ENCODE measurements at regions not wholly inside any gene's neighbourhood (a gene's known extent, or its start where the extent isn't known, plus 50 kb on each side); places are given as distances from the start of the nearest gene placed in this dataset.
"Not testable (repeated sequence)": the region's sequence is repeated elsewhere in the genome, so short reads cannot be mapped to it uniquely, and the experiment has no call there.

- in situ Hi-C loops (cut with HindIII; ENCODE audit: low pct_unique_long_range_greater_than_20kb, low sequenced_read_pairs), result no loop called here
Observed at GRCh38 chr4:129246145-129246544, 150.2 kb downstream of the C4orf33 start.

GRCh38 chr4:129246910-129247461 lies 151.0 kb downstream of the C4orf33 start:
- no peak for DNase-seq (ENCODE audit: low read depth)
- in situ Hi-C loops (cut with HindIII; ENCODE audit: low pct_unique_long_range_greater_than_20kb, low sequenced_read_pairs), result no loop called here

More at GRCh38 chr4:129246145-129246544, 150.2 kb downstream of the C4orf33 start:
- no peak for DNase-seq (ENCODE audit: low read depth)

GRCh38 chr4:129248621-129249020 lies 152.7 kb downstream of the C4orf33 start:
- DNase-seq (ENCODE audit: low read depth), result no peak
- in situ Hi-C loops (cut with HindIII; ENCODE audit: low pct_unique_long_range_greater_than_20kb, low sequenced_read_pairs), result no loop called here

- no peak for DNase-seq (ENCODE audit: low read depth)
- in situ Hi-C loops (cut with HindIII; ENCODE audit: low pct_unique_long_range_greater_than_20kb, low sequenced_read_pairs), result no loop called here
Observed at GRCh38 chr4:129254126-129254525, 158.2 kb downstream of the C4orf33 start.

DNA sequence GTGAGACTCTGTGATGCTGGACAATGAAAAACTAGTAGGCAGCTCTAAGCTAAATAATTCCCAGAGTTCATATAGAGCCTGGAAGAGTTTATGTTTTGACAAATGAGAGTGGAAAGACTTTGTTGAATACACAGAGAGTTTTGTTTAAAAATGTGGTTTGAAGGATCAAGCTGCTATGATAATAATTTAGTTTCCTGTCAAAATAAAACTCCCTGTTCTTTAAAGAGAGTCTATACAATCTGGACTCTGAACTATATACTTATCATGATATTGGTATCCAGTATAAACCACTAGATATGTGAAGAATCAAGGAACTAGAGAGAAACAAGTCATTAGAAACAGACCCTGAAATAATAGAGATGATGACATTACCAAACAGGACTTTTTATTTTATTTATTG lies 158.6 kb downstream of the C4orf33 start:
- in situ Hi-C loops (cut with HindIII; ENCODE audit: low pct_unique_long_range_greater_than_20kb, low sequenced_read_pairs), result no loop called here
- DNase-seq (ENCODE audit: low read depth), result no peak

GRCh38 chr4:129261584-129261983 lies 165.6 kb downstream of the C4orf33 start:
- in situ Hi-C loops (cut with HindIII; ENCODE audit: low pct_unique_long_range_greater_than_20kb, low sequenced_read_pairs), result no loop called here
- DNase-seq (ENCODE audit: low read depth), result no peak

GRCh38 chr4:129264008-129264657 lies 168.2 kb downstream of the C4orf33 start:
- in situ Hi-C loops (cut with HindIII; ENCODE audit: low pct_unique_long_range_greater_than_20kb, low sequenced_read_pairs), result no loop called here
- DNase-seq (ENCODE audit: low read depth), result no peak

- DNase-seq (ENCODE audit: low read depth), result no peak
- in situ Hi-C loops (cut with HindIII; ENCODE audit: low pct_unique_long_range_greater_than_20kb, low sequenced_read_pairs), result no loop called here
Observed at GRCh38 chr4:129278868-129279267, 182.9 kb downstream of the C4orf33 start.

- no peak for DNase-seq (ENCODE audit: low read depth)
- in situ Hi-C loops (cut with HindIII; ENCODE audit: low pct_unique_long_range_greater_than_20kb, low sequenced_read_pairs), result no loop called here
Observed at GRCh38 chr4:129282293-129282692, 186.3 kb downstream of the C4orf33 start.

GRCh38 chr4:129292194-129292593 lies 196.2 kb downstream of the C4orf33 start:
- in situ Hi-C loops (cut with HindIII; ENCODE audit: low pct_unique_long_range_greater_than_20kb, low sequenced_read_pairs); DNase-seq (ENCODE audit: low read depth): not testable (repeated sequence)

- no peak for DNase-seq (ENCODE audit: low read depth)
- in situ Hi-C loops (cut with HindIII; ENCODE audit: low pct_unique_long_range_greater_than_20kb, low sequenced_read_pairs), result no loop called here
Observed at GRCh38 chr4:129314781-129315180, 218.8 kb downstream of the C4orf33 start.

DNA sequence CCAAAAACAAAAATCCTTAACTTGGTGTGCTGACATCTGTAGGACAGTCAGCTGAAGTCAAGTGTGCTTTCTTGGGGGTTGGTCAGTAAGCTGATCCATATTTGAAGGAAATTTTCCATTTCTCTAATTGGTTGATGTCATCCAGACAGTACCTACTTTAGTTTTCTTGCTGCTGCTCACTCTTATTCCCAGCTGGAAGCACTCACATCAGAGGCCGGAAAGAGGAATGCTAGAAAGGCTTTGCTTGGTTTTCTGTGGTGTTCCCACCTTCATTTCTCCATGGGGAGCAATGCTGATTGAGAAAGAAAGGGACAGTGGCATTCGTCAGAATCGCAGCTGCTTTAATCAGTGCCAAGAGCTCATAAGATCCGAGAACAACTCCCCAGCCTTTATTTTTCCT lies 227.0 kb downstream of the C4orf33 start:
- in situ Hi-C loops (cut with HindIII; ENCODE audit: low pct_unique_long_range_greater_than_20kb, low sequenced_read_pairs), result no loop called here
- no peak for DNase-seq (ENCODE audit: low read depth)

GRCh38 chr4:129323658-129324057 lies 227.7 kb downstream of the C4orf33 start:
- in situ Hi-C loops (cut with HindIII; ENCODE audit: low pct_unique_long_range_greater_than_20kb, low sequenced_read_pairs), result no loop called here
- DNase-seq (ENCODE audit: low read depth), result no peak

GRCh38 chr4:129326571-129327460 lies 230.9 kb downstream of the C4orf33 start:
- in situ Hi-C loops (cut with HindIII; ENCODE audit: low pct_unique_long_range_greater_than_20kb, low sequenced_read_pairs), result no loop called here
- no peak for DNase-seq (ENCODE audit: low read depth)

GRCh38 chr4:129327637-129328036 lies 231.7 kb downstream of the C4orf33 start:
- in situ Hi-C loops (cut with HindIII; ENCODE audit: low pct_unique_long_range_greater_than_20kb, low sequenced_read_pairs), result no loop called here
- DNase-seq (ENCODE audit: low read depth), result no peak

DNA sequence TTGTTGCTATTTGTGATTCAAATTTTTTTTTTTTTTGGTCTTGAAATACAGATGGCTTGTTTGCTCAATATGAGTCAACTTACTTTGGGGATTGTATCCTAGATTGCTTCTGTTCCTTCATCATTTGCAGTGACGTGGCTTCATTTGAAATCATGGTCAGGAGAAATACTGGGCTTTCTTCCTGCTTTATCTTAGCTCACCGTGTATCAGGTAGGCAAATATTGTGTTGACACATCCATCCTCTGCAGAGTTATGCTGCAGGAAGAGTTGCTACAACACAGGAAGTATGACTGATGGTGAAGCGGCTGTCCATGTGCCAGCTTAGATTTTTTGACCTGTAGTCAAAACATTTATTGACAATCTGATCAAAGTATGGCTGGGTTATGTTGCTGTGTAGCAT lies 232.2 kb downstream of the C4orf33 start:
- no peak for DNase-seq (ENCODE audit: low read depth)
- in situ Hi-C loops (cut with HindIII; ENCODE audit: low pct_unique_long_range_greater_than_20kb, low sequenced_read_pairs), result no loop called here

DNA sequence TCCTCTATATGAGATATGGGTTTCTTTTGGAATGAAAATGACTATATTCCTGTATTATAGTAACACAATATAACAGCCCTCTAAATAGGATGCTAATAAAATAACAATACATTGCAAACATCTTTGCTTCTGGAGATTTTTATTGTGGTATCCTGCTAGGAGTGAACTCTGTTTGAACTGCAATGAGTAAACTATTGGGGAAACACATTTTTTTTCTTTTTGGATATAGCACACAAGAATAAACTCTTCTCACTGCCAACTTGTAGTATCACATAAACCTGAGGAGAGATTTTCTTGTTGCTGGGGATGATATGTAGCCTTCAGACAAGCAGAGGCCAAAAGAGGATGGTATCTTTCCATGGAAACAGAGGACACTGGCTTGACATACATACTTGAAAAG lies 238.2 kb downstream of the C4orf33 start:
- in situ Hi-C loops (cut with HindIII; ENCODE audit: low pct_unique_long_range_greater_than_20kb, low sequenced_read_pairs), result no loop called here
- DNase-seq (ENCODE audit: low read depth), result no peak

DNA sequence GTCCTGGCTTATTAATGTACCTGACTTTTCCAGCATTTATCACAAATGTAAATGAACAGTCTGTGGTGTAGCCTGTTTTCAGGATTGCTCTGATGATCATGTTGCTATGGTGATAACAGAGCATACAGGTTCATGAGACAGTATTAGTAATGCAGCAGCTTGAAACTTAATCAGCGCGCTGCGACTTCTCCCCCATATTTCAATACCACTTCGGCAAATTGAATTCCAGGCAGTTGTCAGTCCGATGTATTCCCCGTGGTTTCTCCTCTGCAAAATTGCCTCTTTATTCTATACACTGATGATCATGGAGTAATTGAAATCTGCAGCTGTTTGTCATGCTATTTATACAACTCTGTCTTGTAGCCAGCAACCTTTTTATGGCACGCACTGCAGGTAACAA lies 239.3 kb downstream of the C4orf33 start:
- no peak for DNase-seq (ENCODE audit: low read depth)
- in situ Hi-C loops (cut with HindIII; ENCODE audit: low pct_unique_long_range_greater_than_20kb, low sequenced_read_pairs), result no loop called here

GRCh38 chr4:129335818-129336217 lies 239.9 kb downstream of the C4orf33 start:
- DNase-seq (ENCODE audit: low read depth), result no peak
- in situ Hi-C loops (cut with HindIII; ENCODE audit: low pct_unique_long_range_greater_than_20kb, low sequenced_read_pairs), result no loop called here
